Testis (tissue), 2 donors: ENCODE measurements at regions not wholly inside any gene's neighbourhood (a gene's known extent, or its start where the extent isn't known, plus 50 kb on each side); places are given as distances from the start of the nearest gene placed in this dataset.
A peak's percentile ranks its signal among the peaks of the same experiment; 100 is the strongest.
"Not testable (repeated sequence)": the region's sequence is repeated elsewhere in the genome, so short reads cannot be mapped to it uniquely, and the experiment has no call there.

Source experiments
- DNase-seq: peaks from one replicate; pipeline ENCODE4 v3.0.0-alpha.2; 2019
- H3K27ac ChIP-seq, 2 donors: fragments of 200-600 bp; sonication (generic); one replicate each; pipeline ENCODE4 v1.5.1; 2019
- H3K27me3 ChIP-seq: fragments of 200-600 bp; sonication (generic); one replicate; pipeline ENCODE4 v1.5.1; 2019
- H3K36me3 ChIP-seq: fragments of 200-600 bp; sonication (generic); one replicate; pipeline ENCODE4 v1.5.1; 2017; ENCODE audit warnings: low read depth; ENCODE audit errors: missing control alignments
- H3K4me1 ChIP-seq: fragments of 200-600 bp; sonication (generic); one replicate; pipeline ENCODE4 v1.5.1; 2019
- H3K4me3 ChIP-seq, 2 donors: fragments of 200-600 bp; sonication (generic); one replicate each; pipeline ENCODE4 v1.5.1; 2017 to 2019
- H3K9me3 ChIP-seq: fragments of 200-600 bp; sonication (generic); one replicate; pipeline ENCODE4 v1.5.1; 2017
- POLR2A ChIP-seq: fragments of 450-650 bp; IDR thresholded peaks from one replicate; pipeline ENCODE4 v1.6.1; 2017; ENCODE audit warnings: antibody characterized with exemption, mild to moderate bottlenecking, moderate library complexity
- WGBS, 2 donors: methylation state at CpG; one replicate each; pipeline ENCODE4 v1.1.5; 2018; 5-methylcytosine and 5-hydroxymethylcytosine counted together
- intact Hi-C: fragments of 100-400 bp; cut with DNase I; formaldehyde crosslinking; loops from one replicate; pipeline ENCODE4 v1.15.1; 2023; ENCODE audit warnings: low total_unique reads
- TF ChIP-seq, protein P1 (sequence below), 3 experiments: fragments of 450-650 bp in 2 of 3; fragments of 200-600 bp in 1 of 3; sonication (generic) in 1 of 3; IDR thresholded peaks; one replicate each; pipeline ENCODE4 v1.5.1; 2016 to 2019; ENCODE audit warnings: antibody characterized with exemption in 3 of 3, mild to moderate bottlenecking in 2 of 3, moderate library complexity in 1 of 3

DNA sequence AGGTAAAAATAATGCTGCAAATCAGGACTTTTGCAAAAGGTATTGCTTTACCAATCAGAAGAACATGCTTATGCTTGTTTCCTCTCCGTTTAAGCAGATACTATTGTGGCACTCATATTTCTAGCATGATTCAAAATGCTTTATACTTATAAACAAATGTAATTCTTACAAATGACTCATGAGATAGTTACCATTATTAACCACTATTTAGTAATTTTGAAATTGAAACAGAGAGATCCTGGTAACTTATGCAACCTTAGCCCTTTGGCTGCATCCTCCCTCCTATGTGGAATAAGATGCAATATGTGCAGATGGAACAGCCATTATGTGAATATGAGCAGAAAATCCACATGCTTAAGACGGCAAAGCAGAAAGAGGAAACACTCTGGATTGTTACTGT lies 164.7 kb downstream of the PCDH18 start:
- no peaks in the 10 kb centered on the region for H3K4me1 ChIP-seq
- no peak overlapping the region for H3K4me3 ChIP-seq
- no peaks in the 10 kb centered on the region for H3K36me3 ChIP-seq
- no peak for TF ChIP-seq POLR2A
- TF ChIP-seq, protein P1, sequence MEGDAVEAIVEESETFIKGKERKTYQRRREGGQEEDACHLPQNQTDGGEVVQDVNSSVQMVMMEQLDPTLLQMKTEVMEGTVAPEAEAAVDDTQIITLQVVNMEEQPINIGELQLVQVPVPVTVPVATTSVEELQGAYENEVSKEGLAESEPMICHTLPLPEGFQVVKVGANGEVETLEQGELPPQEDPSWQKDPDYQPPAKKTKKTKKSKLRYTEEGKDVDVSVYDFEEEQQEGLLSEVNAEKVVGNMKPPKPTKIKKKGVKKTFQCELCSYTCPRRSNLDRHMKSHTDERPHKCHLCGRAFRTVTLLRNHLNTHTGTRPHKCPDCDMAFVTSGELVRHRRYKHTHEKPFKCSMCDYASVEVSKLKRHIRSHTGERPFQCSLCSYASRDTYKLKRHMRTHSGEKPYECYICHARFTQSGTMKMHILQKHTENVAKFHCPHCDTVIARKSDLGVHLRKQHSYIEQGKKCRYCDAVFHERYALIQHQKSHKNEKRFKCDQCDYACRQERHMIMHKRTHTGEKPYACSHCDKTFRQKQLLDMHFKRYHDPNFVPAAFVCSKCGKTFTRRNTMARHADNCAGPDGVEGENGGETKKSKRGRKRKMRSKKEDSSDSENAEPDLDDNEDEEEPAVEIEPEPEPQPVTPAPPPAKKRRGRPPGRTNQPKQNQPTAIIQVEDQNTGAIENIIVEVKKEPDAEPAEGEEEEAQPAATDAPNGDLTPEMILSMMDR (IDR thresholded peaks at IDR 0.05): no peak
- H3K27ac ChIP-seq: no peak overlapping the region
- 87 to 90% methylated on average over 2 of the region's 2 CpGs for WGBS, 2 donors
- DNase-seq: no peak
- no peaks in the 10 kb centered on the region for H3K27me3 ChIP-seq
- no peaks in the 10 kb centered on the region for H3K9me3 ChIP-seq
- intact Hi-C loops: no loop called here

DNA sequence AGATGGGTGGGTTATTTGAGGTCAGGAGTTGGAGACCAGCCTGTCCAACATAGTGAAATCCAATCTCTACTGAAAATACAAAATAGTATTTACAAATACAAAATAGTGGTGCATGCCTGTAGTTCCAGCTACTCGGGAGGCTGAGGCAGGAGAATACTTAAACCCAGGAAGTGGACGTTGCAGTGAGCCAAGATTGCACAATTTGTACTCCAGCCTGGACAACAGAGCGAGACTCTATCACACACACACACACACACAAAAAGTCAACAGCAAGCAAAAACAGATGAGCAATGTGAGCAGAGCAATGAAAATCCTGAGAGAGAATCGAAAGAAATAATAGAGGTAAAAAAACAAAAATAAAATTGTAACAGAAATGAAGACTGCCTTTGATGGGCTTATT lies 168.8 kb downstream of the PCDH18 start:
- TF ChIP-seq POLR2A: no peak
- TF ChIP-seq, protein P1 (IDR thresholded peaks at IDR 0.05): no peak
- no peaks in the 10 kb centered on the region for H3K27me3 ChIP-seq
- WGBS, 2 donors: 78 to 87% methylated on average over 4 of the region's 4 CpGs
- H3K36me3 ChIP-seq: no peaks in the 10 kb centered on the region
- peaks cover 3% of the 10 kb centered on the region for H3K4me1 ChIP-seq
- H3K27ac ChIP-seq: no peak overlapping the region
- no peaks in the 10 kb centered on the region for H3K9me3 ChIP-seq
- no peak for DNase-seq
- intact Hi-C loops: no loop called here
- H3K4me3 ChIP-seq: no peak overlapping the region

DNA sequence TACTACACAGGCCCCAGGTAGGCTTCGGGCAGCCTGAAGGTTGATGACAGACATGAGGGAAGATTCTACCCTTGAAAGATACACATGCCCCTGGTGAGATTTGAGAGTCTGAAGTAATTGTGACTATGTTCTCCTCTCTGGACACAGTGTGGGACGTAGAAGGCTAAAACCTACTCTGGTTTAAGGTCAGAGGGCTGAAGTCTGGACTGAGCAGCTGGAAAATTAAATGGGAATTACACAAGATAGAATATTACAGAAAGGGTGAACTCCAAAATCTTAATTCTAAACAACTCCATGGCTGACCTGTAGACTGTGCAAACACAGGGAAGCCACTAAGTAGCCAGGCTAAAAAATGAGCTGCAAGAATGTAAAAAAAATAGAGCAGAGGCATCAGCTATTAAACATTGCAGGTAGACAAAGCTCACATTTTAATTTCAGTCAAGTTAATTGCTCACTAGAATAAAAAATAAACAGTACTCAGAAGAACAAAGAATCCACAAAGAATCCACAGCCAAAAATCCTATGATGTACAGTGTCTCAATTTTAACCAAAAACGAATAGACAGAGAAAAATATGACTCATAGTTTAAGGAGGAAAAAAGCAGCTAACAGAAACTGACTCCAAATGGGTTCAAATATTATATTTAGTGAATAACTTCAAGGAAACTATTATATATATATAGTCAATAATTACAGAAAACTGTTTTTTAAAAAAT lies 170.4 kb downstream of the PCDH18 start:
- DNase-seq: no peak
- no peaks in the 10 kb centered on the region for H3K9me3 ChIP-seq
- TF ChIP-seq, protein P1 (IDR thresholded peaks at IDR 0.05): no peak
- no peak for TF ChIP-seq POLR2A
- no peak overlapping the region for H3K4me3 ChIP-seq
- intact Hi-C loops: no loop called here
- WGBS, 2 donors: 67 to 71% methylated on average over 3 of the region's 3 CpGs
- peaks cover 3% of the 10 kb centered on the region for H3K4me1 ChIP-seq
- H3K27me3 ChIP-seq: no peaks in the 10 kb centered on the region
- H3K36me3 ChIP-seq: no peaks in the 10 kb centered on the region
- no peak overlapping the region for H3K27ac ChIP-seq

DNA sequence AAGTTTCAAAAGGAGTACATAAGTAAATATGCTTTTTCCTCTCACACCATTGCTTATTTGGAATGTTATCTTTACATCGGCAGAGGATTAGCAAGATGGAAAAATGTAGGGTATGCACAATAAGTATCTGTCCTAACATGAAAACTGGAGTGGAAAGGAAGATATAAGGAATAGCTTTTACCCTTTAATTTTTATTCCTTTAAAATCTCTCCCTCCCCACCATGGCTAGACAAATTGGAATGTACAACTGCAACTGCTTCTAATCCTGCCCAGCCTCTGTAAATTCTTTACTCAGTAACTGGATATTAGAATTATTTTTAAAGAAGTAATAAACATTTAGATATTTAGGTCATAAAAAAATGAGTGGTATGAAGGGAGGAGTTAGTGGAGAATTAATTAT lies 171.5 kb downstream of the PCDH18 start:
- H3K4me1 ChIP-seq: peaks cover 3% of the 10 kb centered on the region
- no peaks in the 10 kb centered on the region for H3K27me3 ChIP-seq
- H3K9me3 ChIP-seq: no peaks in the 10 kb centered on the region
- no peaks in the 10 kb centered on the region for H3K36me3 ChIP-seq
- no peak for TF ChIP-seq POLR2A
- TF ChIP-seq, protein P1 (IDR thresholded peaks at IDR 0.05): no peak
- no peak overlapping the region for H3K27ac ChIP-seq
- H3K4me3 ChIP-seq: no peak overlapping the region
- DNase-seq: no peak
- intact Hi-C loops: no loop called here
- WGBS, 2 donors: 67 to 89% methylated on average over 1 of the region's 1 CpG

DNA sequence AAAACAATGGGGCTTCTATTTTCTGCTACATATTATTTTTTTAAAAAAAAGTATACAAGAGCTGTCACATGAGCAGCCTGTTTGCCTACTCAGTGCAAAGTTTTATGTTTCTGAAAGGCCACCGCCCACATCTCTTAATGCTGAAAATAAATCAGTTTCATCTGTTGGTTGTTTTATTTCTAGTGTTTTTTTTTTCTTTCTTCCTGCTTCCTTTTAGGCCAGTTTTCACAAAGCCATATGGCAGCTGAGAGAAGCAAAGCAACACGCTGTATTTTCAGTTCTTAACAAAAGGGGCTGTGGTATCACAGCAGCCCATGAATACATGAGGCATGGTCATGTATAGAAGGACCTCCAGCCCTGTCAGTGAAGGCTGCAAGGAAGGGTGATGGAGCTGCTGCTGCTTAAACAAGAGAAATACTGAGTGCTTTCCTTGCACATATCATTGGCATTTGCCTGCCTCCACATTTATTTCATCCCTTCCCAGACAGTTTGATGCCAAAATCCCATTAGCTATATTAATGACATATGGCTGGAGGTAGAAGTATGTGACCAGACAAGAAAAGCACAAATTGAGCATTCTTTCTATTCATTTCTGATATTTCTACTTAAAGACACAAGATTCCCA lies 172.5 kb downstream of the PCDH18 start:
- H3K4me1 ChIP-seq: peaks cover 3% of the 10 kb centered on the region
- H3K36me3 ChIP-seq: no peaks in the 10 kb centered on the region
- H3K27me3 ChIP-seq: no peaks in the 10 kb centered on the region
- intact Hi-C loops: no loop called here
- H3K4me3 ChIP-seq: no peak overlapping the region
- 42 to 50% methylated on average over 2 of the region's 2 CpGs for WGBS, 2 donors
- H3K27ac ChIP-seq: no peak overlapping the region
- TF ChIP-seq, protein P1 (IDR thresholded peaks at IDR 0.05): no peak
- no peak for TF ChIP-seq POLR2A
- H3K9me3 ChIP-seq: no peaks in the 10 kb centered on the region
- peak; percentile 51 for DNase-seq

DNA sequence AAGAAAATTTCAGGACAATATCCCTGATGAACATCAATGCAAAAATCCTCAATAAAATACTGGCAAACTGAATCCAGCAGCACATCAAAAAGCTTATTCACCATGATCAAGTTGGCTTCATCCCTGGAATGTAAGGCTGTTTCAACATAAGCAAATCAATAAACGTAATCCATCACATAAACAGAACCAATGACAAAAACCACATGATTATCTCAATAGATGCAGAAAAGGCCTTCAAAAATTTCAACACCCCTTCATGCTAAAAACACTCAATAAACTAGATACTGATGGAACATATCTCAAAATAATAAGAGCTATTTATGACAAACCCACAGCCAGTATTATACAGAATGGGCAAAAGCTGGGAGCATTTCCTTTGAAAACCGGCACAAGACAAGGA lies 177.7 kb downstream of the PCDH18 start:
- H3K27ac ChIP-seq, H3K4me1 ChIP-seq, DNase-seq, intact Hi-C loops, H3K4me3 ChIP-seq, H3K9me3 ChIP-seq, H3K27me3 ChIP-seq, H3K36me3 ChIP-seq: not testable (repeated sequence)
- 92 to 94% methylated on average over 2 of the region's 2 CpGs for WGBS, 2 donors
